ENCODE measurements at regions not wholly inside any gene's neighbourhood (a gene's known extent, or its start where the extent isn't known, plus 50 kb on each side); places are given as distances from the start of the nearest gene placed in this dataset.

DNA sequence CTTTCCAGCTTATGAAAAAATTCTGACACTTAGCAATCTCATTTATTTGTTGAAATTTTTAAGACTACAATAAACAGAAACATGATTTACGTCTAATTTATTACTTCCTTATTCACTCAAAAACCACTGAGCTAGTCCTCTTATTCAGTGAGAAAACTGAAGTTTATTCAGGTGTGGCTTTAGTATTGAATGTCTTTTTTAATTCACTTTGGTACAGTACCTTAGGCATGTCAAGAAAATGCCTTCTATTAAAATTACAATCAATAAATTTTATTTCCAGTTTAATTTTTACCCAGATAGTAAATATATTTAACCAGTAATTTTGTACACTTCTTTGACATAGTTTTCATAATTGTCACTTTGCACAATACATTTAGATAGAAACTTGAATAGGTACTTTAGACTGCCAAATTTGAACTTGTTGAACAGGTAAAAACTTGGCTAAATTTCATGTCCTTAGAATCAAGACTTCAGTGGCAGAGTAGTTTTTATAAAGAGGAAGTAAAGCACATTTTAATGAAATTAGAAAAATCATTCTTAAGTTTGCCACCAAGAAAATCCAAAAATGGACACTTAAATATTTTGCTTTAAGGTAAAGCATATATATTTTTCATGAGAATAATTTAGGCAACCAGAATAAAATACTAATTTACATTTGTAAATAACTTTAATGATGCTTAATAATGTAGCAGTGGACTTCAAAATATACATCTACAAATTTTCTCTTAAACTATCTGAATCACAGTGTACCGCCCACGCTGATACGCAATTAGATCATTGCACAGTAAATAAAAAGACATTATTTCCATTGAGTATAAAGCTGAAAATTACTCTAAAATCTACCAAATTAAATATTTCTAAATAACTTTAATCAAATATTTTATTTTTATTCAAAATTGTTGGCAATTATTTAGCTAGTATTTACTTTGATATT, 159.1 kb downstream of the RASSF9 start:
- DNase-seq = no peak
- Histone ChIP-seq H2AFZ (ENCODE audit: low read depth) (no peak overlapping the region), H3K27me3 (ENCODE audit: insufficient read depth) (no peaks in the 10 kb centered on the region), H4K20me1 (ENCODE audit: insufficient read depth) (no peaks in the 10 kb centered on the region), H3F3A (replicated peaks; ENCODE audit: insufficient read depth) (no peaks in the 10 kb centered on the region), H3K4me2 (no peak overlapping the region), H3K9me2 (no peaks in the 10 kb centered on the region), H3K9me3 (no peaks in the 10 kb centered on the region; the same call in 1 of the 2 replicates), H3K36me3 (replicated peaks in 1 of 2; ENCODE audit: control insufficient read depth in 1 of 2, insufficient read depth in 2 of 2, low read length in 1 of 2) (no peaks in the 10 kb centered on the region), H3K4me1 (ENCODE audit: control insufficient read depth in 1 of 2, insufficient read depth in 2 of 2, low read depth in 1 of 2, low read length in 1 of 2) (no peaks in the 10 kb centered on the region), H3K4me3 (ENCODE audit: low read depth in 2 of 2, low read length in 1 of 2) (no peak overlapping the region), H3K79me2 (ENCODE audit: insufficient read depth) (no peaks in the 10 kb centered on the region), H3K9ac (no peak overlapping the region), H3K27ac (ENCODE audit: low read depth in 2 of 2, low read length in 1 of 2) (no peak overlapping the region)
- ChIA-PET POLR2A (no interaction called here), CTCF (interaction anchor here (0.7 kb wide), 1 partner anchor 275 kb away, joined by 3 read pairs; no protein-coding TSS in a partner anchor)
- TF ChIP-seq JUND (IDR thresholded peaks at IDR 0.05) = no peak
- no peak for TF ChIP-seq EP300 (IDR thresholded peaks at IDR 0.05; ENCODE audit: borderline replicate concordance in 1 of 2, low read depth in 1 of 2, low read length in 1 of 2)
- no peak for TF ChIP-seq MEF2A (IDR thresholded peaks at IDR 0.05; ENCODE audit: borderline replicate concordance, low read depth)
- no peak for TF ChIP-seq POLR2AphosphoS5 (IDR thresholded peaks at IDR 0.05; ENCODE audit: low read depth, low read length)
- TF ChIP-seq GABPA (IDR thresholded peaks at IDR 0.05; ENCODE audit: low read depth) = no peak
- TF ChIP-seq TAF1 (IDR thresholded peaks at IDR 0.05; ENCODE audit: borderline replicate concordance, low read depth, low read length) = no peak
- no peak for TF ChIP-seq ELF1 (IDR thresholded peaks at IDR 0.05)
- TF ChIP-seq, protein P1, sequence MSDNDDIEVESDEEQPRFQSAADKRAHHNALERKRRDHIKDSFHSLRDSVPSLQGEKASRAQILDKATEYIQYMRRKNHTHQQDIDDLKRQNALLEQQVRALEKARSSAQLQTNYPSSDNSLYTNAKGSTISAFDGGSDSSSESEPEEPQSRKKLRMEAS (IDR thresholded peaks at IDR 0.05; ENCODE audit: low read depth) = no peak
- TF ChIP-seq MXI1 (IDR thresholded peaks at IDR 0.05; ENCODE audit: low read depth, low read length) = no peak
- TF ChIP-seq YY1 (IDR thresholded peaks at IDR 0.05; ENCODE audit: low read depth) = no peak
- TF ChIP-seq, protein P2, sequence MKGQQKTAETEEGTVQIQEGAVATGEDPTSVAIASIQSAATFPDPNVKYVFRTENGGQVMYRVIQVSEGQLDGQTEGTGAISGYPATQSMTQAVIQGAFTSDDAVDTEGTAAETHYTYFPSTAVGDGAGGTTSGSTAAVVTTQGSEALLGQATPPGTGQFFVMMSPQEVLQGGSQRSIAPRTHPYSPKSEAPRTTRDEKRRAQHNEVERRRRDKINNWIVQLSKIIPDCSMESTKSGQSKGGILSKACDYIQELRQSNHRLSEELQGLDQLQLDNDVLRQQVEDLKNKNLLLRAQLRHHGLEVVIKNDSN (IDR thresholded peaks at IDR 0.05; ENCODE audit: borderline replicate concordance, low read depth) = no peak
- WGBS (ENCODE audit: low lambda C conversion rate) = 85% methylated on average over 4 of the region's 4 CpGs

DNA sequence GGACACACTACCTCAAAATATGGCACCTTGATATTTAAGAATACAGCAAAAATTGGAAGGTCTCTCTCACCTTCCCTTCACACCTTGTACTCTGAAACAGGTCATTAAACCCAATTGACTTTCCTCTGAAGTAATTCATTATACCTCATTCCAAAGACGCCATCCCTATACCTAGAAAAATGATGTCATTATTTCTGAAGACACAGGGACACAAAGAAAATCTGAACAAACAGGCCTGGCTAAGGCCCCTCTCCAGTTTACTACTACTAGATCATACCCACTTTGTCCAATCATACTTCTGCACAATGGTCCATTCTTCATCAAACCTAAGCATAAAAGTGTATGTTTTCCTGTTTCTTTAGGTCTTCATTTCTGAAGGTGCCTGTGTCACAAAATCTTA, 156.9 kb downstream of the RASSF9 start:
- Histone ChIP-seq H3K9ac (no peak overlapping the region), H3K79me2 (ENCODE audit: insufficient read depth) (no peaks in the 10 kb centered on the region), H3F3A (replicated peaks; ENCODE audit: insufficient read depth) (no peaks in the 10 kb centered on the region), H3K4me2 (no peak overlapping the region), H3K27ac (ENCODE audit: low read depth in 2 of 2, low read length in 1 of 2) (no peak overlapping the region), H3K9me2 (no peaks in the 10 kb centered on the region), H3K4me3 (ENCODE audit: low read depth in 2 of 2, low read length in 1 of 2) (no peak overlapping the region), H3K4me1 (ENCODE audit: control insufficient read depth in 1 of 2, insufficient read depth in 2 of 2, low read depth in 1 of 2, low read length in 1 of 2) (no peaks in the 10 kb centered on the region), H3K36me3 (replicated peaks in 1 of 2; ENCODE audit: control insufficient read depth in 1 of 2, insufficient read depth in 2 of 2, low read length in 1 of 2) (no peaks in the 10 kb centered on the region), H2AFZ (ENCODE audit: low read depth) (no peak overlapping the region), H3K9me3 (no peaks in the 10 kb centered on the region; the same call in 1 of the 2 replicates), H3K27me3 (ENCODE audit: insufficient read depth) (no peaks in the 10 kb centered on the region), H4K20me1 (ENCODE audit: insufficient read depth) (no peaks in the 10 kb centered on the region)
- POLR2A ChIA-PET = no interaction called here
- TF ChIP-seq FOSL2 (IDR thresholded peaks at IDR 0.05; ENCODE audit: borderline replicate concordance, low read depth) (no peak), MEF2A (IDR thresholded peaks at IDR 0.05; ENCODE audit: borderline replicate concordance, low read depth) (no peak), YY1 (IDR thresholded peaks at IDR 0.05; ENCODE audit: low read depth) (no peak)
- TF ChIP-seq, protein P3, sequence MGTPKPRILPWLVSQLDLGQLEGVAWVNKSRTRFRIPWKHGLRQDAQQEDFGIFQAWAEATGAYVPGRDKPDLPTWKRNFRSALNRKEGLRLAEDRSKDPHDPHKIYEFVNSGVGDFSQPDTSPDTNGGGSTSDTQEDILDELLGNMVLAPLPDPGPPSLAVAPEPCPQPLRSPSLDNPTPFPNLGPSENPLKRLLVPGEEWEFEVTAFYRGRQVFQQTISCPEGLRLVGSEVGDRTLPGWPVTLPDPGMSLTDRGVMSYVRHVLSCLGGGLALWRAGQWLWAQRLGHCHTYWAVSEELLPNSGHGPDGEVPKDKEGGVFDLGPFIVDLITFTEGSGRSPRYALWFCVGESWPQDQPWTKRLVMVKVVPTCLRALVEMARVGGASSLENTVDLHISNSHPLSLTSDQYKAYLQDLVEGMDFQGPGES (IDR thresholded peaks at IDR 0.05; ENCODE audit: low read depth, low read length) = no peak
- 60% methylated on average over 1 of the region's 1 CpG for WGBS (ENCODE audit: low lambda C conversion rate)
- CTCF ChIA-PET = no interaction called here
- no peak for DNase-seq
